NCI-H510A treated with DMSO at 0.1 percent for 48 hours (cell line): ENCODE measurements at regions not wholly inside any gene's neighbourhood (a gene's known extent, or its start where the extent isn't known, plus 50 kb on each side); places are given as distances from the start of the nearest gene placed in this dataset.

Experiments
- DNase-seq: peaks from one replicate; lab custom pipeline; 2025; lab: John Stamatoyannopoulos, UW

- no peak for DNase-seq
These were observed 132.8 kb upstream of the TNFAIP3 start for GRCh38 chr6:137734005-137734874.

DNA sequence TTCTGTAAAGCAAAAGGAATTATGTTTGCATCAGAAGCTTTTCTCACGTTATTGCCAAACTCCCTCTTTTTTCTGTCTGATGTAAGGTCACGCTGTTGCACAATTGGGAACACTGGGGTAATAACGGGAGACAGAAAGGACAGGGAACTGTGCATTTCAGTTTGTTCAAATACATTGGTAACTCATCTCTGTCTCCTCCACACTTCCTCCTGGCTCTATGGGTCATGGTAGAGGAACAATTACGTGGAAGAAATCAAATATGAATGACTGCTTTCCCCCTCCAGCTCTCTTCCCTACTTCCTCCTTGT lies 132.2 kb upstream of the TNFAIP3 start:
- DNase-seq, result no peak

DNA sequence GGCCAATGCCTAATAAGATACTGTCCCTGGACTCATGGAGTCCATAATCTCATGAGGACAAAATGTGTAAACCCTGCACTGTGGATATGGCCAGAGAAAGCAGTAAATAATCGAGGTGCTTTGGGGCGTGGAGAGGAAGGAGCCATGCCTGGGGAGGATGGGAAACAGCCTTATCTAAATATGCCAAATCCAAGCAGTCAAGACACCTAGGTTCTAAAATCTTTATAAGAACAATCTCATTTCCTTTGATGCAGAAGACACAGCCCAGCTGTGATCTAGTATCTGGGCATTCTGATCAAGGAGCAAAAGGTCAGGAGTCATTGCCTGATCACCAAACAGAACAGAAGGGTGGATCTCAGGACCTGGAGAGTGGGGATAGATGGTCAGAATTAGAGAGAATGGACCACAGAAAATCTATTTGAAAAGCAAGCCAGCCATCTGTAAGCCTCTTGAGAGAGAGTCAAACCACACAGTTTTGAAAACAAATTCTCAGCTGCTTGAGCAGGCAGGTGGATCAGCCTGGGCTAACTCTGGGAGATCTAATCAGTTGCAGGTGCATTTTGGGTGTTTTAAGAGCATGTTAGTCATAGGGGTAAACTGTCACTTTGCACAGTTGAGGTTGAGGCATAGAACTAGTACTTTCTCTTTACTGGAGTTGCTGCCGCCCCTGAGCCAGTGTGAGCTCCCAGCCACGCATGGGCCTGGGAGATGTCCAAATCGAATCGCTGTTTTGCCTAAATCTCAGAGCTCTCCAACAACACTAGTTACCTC lies 130.8 kb upstream of the TNFAIP3 start:
- no peak for DNase-seq

GRCh38 chr6:137736911-137737310 lies 130.1 kb upstream of the TNFAIP3 start:
- no peak for DNase-seq

DNA sequence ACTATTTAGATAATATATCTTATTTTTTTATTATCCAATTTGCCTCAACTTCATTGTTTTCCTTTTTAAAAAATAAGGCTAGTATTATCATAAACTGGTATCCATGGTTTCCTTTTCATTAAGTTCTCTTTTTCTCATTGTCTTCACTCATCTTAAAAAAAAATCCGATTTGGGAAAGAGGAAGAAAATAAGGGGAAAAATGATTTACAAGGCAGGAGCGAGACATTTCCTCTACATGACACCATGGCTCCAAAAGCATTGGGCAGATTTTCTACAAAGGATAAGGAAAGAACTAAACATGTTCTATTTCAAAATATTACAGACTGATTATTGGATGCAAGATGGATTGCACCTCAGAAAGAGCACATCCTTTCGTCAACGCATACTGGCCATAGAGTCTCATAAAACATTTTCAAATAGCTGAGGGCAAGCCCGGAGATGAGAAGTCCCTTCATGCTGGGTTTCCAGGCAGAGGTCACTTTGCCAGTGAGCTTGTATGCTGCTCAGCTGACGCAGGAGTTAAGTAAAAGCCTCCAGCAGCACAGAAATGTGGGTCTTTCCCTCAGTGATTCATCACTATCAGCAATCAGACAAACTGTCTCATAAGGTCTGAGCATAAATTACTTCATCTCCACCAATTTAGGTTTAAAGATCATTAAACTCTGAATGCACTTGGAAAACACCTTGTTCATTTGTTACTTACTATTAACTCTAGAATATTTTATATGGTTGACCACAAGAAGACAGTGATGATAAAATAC lies 129.0 kb upstream of the TNFAIP3 start:
- no peak for DNase-seq

DNA sequence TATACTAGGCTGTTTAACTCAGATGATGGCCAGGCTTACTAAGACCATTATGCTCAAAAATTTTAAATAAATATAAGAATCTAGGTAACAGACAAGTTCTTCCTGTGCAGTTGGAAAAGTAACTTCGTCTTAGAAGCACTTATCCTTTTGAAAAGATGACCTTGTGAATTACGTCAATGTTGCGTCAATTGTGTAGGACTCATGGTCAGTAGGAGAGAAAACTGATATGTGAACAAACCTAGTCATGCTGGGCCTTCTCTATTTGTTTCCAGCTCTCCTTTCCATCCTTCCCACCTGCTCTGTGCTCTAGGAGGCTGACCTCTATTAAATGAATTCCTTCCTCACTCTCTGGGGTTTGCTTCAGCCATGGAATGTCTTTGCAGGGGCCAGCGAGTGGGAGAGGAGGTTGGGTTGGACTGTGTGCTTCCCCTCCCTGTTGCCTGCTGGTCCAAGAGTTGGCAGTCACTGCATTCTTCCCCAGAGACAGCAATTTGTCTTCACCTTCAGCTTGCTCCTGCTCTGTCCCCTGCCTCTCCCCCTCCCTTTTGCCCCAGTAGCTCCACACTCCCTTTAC lies 128.0 kb upstream of the TNFAIP3 start:
- no peak for DNase-seq

- DNase-seq, result no peak
These were observed 127.5 kb upstream of the TNFAIP3 start for GRCh38 chr6:137739544-137739943.

DNA sequence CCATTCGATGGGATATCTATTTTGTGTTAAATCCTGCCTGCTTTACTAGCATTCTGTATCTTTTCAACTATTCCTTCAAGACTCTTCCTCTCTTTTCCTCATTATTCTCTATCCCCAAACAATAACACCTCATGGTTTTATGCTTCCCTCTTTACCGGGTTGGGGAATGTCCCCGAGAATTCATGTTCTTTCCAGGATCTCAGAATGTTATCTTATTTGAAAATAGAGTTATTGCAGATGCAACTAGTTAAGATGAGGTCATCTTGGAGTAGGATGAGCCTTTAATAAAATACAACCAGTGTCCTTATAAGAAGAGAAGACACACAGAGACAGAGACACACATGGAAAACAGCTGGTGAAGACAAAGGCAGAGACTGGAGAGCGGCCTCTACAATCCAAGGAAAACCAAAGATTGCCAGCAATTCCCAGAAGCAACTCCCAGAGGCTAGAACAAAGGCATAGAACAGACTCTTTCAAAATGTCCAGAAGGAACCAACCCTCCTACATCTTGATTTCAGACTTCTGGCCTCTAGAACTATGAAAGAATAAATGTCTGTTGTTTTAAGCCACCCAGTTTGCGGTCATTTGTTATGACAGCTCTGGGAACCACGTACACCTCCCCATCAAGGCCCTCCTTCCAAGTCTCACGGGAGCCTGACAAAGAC lies 126.8 kb upstream of the TNFAIP3 start:
- no peak for DNase-seq

DNA sequence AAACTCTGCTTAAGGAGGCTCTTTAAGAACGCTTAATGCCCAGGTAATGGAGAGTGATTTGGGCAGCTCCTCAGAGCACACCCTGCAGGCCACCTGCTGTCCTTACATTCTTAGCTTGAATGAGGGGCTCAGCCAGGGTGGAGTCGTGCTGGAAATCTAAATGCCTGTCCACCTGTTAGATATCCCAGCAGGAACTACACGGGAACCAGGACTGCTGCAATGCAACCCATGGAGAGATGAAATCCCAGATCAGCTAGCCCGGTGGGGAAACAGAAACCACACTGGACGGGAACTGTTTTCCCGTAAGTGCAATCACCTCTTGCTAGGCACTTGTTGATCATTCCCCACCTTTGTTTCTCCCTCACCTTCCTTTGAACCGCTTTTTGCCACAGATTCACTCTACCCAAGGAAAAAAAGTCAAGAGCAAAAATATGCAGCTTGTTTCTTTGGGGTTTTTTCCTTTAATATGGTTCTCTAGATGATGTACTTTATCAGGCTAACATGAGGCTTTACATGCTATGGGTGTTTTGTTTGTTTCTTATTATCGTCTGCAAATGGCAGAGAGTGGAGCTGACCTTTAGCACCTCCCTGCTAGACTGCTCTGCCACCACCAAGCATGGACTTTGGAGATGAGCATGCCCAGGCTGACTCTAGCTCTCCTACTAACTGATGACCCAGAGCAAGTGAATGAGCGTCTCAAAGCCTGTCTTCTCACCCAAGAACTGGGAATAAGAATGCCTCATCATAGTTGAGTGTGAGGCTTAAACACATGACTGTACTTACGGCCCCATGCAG lies 125.9 kb upstream of the TNFAIP3 start:
- DNase-seq, result no peak

GRCh38 chr6:137743493-137743892 lies 123.6 kb upstream of the TNFAIP3 start:
- no peak for DNase-seq

GRCh38 chr6:137744877-137745276 lies 122.2 kb upstream of the TNFAIP3 start:
- no peak for DNase-seq

GRCh38 chr6:137745321-137745720 lies 121.7 kb upstream of the TNFAIP3 start:
- DNase-seq, result no peak

DNA sequence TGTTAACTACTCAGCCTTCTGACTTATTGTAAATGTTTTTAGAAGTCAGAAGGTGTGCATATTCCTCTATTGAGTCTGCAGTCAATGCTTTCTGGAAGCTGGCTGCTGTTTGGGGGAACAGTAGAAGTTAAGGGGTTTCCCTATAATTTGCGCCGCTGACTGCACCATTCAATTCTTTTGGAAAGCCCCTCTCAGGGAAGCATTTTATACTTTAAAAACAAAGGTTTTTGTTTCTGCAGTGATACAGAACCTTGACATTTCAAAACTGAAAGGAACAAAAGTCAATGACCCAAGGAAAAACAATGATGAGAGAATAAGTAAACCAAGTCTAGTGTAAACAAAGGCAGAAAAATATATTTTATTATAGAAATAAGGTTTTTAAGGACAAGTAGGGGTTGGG lies 120.8 kb upstream of the TNFAIP3 start:
- DNase-seq, result no peak

GRCh38 chr6:137749696-137750211 lies 117.3 kb upstream of the TNFAIP3 start:
- no peak for DNase-seq

DNA sequence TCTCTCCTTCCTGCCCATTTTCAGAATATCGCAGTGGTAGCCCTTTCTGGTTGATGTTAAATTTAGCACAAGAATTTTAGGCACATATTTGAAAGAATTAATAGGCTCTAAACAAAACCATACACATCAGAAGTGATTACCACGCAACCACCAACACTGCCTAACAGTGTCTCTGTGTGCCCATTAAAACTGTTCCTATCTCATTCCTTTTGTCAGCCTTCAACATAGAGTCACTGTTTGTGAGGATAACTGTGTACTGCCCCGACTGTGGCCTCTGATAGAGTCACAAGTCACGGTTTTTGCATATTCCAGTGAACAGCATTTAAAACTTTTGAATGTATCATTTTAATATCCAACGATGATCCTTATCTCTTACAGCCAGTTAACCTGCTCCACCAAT lies 116.8 kb upstream of the TNFAIP3 start:
- DNase-seq, result no peak

DNA sequence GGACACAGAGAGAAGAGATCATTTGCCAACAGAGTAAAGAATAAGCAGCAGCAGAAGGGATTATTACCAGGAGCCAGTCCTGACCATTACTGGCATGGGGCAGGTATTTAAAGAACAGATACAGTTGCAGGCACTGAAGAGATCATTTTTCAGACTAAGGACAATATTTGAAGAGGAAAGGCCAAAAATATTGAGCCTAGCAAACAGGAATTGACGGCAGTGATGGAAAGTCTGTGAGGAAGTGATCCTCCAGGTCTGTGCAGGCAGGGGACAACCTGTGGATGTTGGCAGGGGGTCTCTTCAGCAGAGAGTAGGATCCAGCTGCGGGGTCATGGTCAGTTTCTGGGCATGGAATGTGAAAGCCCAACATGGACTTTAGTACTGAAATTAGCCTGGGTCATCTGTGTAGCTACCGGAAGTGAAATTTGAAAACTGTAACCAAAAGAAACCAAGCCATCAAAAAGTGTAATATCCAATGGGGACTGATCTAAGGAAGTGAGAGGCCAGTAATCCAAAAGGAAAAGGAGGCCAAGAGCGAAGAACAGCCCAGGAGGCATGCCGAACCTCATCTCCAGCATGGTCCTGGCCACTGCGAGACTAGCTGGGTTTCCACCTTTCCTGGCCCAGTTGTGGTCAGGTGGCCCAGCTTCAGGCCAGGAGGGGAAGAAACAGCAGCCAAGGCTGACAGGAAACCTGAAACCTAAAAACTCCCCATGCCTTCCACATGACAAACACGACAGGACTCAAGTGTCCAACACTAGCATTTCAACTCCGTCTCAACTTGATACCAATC lies 115.1 kb upstream of the TNFAIP3 start:
- DNase-seq, result no peak

DNA sequence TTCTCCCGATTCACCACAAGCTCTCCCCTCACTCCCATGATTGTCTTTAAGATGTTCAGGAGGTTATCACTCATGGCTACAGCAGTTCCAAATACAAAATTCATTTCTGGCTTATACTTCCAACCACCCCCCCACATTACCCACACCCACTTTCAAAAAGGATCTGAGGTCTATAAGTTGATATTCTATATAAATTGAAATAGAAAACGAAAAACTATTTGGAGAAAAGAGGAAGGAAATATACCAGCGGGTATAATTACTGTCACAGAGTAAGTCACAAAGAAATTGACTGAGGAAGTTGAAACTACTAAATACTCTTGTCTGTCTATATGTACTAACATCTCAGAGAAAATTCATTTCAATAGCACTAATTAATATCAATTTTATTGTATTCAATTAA lies 112.7 kb upstream of the TNFAIP3 start:
- no peak for DNase-seq

GRCh38 chr6:137754866-137755265 lies 112.2 kb upstream of the TNFAIP3 start:
- no peak for DNase-seq

DNA sequence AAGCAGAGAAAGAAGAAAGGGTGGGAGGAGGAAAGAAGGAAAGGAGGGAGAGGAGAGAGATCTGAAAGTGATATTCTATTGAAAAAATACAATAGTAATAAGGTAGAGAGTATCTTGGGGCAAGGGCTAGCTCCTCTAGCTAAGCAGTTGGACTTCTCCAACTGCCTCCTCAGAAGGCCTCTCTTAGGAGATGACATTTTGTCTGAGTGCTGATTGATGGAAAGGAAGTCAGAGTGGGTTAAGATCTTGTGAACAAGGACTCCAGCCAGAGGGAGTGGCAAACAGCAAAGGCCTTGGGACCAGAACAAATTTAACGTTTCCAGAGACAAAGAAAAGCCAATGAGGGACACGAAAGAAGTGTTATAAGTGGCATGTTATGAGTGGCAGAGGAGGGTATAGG lies 111.8 kb upstream of the TNFAIP3 start:
- DNase-seq, result no peak

DNA sequence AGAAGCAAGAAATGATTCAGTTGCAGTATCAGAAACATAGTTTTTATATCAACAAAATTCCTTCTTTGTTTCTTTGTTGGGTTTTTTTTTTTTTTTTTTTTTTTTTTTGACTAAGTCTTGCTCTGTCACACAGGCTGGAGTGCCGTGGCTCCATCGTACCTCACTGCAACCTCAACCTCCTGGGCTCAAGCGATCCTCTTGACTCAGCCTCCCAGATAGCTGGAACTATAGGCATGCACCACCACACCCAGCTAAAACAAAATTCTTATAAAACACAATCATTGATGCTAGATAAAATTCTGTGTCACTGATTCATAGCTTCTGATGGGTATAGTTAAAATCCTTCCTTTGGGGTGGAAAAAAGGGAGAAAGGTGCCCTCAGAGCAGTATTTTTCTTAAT lies 110.3 kb upstream of the TNFAIP3 start:
- DNase-seq, result no peak
